UCSD-AML1 (cell line): ENCODE measurements at regions not wholly inside any gene's neighbourhood (a gene's known extent, or its start where the extent isn't known, plus 50 kb on each side); places are given as distances from the start of the nearest gene placed in this dataset.

Experiments
- DNase-seq: peaks from one replicate; lab custom pipeline; 2025; ENCODE audit not compliant: unreplicated experiment; lab: John Stamatoyannopoulos, UW

DNA sequence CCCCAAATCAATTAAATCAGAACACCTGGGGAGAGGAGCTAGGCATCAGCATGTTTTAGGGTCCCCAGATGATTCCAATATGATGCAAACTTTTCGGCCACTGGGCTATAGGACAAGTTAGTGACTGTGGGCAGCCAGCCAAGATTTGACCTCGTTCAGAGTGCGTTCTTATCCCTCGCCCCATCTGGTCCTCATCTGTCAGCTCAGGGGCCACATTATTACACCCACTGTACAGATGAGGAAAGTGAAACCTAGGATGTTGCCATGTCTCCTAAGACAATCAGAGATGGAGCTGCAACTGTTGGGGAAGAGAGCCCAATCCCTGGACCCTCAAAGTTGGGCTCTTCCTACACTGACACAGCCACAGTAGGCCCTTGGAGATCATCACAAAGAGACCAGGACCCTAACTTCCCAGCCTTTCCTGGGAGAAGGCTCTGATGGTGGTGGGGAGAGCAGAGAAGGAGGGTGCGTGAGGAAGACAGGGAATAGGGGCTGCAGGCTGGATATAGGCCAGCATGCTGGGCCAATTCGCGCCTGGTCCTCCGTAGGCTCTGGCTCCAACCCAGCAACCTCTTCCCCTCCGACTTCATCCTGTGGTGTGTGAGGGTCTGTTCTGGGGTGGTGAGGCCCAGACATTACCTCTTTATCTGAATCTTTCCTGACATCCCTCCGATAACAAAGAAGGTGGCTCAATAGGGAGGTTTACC lies 109.4 kb upstream of the ZMIZ1 start:
- DNase-seq: no peak

DNA sequence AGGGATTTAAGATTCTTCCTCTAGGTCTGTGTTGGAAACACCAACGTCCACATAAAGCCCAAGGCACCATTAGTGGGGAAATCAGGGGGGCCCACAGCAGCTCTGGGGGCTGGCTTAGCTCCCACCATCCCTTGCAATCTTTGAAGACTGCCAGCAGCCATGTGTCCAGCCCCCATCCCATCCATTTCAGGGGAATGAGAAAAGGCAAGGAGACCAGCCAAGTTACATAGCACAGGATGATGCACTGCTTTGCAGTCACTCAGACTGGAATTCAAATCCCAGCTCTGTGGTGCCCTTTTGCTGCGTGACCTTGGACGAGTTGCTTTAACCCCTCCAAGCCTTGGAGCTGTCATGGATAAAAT lies 108.9 kb upstream of the ZMIZ1 start:
- no peak for DNase-seq

DNA sequence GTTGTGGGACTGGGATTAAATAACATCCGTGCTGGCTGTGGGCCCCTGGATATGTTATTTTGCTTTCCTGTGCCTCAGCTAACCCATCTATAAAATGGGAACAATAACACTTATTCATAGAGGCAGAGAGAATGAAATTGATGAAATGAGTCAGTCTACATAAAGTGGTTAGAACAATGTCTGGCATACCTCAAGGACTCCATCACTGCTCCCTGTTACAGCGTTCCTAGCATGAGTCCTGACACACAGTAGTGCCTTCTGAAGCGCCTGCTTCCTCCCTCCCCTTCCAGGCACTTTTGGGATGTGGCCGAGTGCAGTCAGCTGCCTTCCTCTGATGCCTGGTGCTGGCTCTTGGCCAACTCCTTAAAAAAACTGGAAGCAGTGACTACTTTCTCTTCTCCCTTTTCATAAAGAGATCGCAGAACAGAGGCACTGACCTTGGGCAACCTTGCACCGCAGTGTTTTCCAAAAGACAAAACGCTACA lies 108.4 kb upstream of the ZMIZ1 start:
- no peak for DNase-seq

DNA sequence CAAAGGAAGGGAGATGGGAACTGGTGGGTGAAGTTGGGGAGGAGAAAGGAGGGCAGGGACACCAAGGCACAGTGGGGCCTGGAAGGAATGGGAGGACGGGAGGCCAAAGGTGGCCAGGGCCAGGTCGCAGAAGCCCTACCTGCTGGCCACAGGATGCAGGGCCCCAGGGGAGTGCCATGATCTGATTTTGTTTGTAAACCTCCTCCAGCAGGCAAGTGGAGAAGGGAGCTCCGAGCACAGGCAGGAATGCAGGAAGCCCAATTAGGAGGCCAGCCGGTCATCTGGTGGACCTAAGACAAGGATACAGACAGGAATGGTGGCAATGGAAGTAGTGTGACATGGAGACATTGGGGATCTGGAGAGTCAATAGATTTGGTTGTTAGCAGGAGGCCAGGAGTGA lies 107.0 kb upstream of the ZMIZ1 start:
- no peak for DNase-seq

DNA sequence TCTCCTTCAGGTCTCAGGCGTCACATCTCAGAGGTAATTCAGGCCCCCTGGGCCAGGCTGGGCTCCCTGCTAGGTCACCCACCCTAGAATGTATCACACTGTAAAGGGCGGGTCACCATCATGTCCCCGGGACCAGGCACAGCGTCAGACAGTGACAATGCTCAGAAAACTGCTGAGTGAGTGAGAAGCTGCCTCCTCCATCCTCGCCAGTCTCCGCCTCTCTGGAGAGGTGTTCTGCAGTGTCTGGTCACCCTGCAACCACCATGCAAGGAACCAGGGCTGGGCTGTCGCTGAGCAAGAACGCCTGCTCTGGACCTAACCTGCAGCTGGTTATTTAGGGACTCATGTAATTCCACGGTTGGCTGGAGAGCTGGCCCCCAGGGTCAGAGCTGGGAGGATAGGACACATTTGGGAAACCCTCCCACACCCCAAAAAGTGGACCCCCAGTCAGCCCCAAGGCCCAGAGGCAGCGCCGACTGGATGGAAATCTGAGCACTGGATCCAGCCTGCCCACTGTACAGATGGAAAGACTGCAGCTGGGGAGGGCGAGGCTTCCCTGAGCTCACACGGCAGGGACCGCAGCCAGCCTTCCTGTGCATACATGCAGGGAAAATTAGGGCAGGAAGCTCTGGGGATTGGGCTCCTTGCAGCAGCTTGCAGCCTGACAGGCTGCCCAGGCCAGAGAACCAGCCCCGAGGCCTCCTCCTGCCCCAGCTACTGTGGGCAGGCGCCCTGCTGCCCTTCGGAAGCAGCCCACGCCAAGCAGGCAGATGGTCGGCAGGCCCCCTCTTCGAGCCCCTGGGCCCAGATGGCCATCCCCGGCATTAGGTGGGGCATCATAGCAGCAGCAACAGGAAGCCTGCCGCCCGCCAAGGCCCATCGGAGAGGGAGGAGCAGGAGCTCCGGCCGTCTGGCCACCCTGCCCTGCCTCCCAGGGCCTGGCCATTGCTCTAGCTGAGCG lies 105.4 kb upstream of the ZMIZ1 start:
- DNase-seq: no peak

DNA sequence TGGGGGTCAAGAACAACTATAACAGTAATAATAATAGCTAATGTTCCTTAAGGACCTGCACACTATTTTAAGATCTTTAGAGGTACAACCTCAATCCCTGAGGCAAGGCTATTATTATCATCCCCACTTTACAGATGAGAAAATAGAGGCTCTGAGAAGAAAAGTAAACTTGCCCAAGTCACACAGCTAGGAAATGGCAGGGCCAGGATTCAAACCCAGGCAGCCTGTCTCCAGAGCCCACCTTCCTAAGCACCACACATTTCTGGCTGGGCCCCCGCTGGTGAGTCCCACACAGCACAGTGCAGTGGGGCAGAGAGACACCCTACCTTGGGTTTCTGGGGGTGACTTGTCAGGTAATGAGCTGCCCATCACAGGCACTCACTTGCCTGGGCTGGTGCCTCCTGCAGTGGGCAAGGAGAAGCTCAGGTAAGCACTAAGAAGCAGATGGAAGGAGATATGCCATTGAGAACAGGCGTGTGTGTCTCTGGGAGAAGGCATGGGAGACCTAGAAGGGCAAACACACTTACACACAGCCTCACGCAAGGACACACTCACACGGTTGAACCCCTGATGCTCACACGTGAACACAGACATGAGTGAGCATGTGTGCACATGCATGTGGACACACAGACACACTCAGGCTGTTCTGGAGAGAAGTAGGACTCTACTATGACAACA lies 104.4 kb upstream of the ZMIZ1 start:
- DNase-seq: no peak

DNA sequence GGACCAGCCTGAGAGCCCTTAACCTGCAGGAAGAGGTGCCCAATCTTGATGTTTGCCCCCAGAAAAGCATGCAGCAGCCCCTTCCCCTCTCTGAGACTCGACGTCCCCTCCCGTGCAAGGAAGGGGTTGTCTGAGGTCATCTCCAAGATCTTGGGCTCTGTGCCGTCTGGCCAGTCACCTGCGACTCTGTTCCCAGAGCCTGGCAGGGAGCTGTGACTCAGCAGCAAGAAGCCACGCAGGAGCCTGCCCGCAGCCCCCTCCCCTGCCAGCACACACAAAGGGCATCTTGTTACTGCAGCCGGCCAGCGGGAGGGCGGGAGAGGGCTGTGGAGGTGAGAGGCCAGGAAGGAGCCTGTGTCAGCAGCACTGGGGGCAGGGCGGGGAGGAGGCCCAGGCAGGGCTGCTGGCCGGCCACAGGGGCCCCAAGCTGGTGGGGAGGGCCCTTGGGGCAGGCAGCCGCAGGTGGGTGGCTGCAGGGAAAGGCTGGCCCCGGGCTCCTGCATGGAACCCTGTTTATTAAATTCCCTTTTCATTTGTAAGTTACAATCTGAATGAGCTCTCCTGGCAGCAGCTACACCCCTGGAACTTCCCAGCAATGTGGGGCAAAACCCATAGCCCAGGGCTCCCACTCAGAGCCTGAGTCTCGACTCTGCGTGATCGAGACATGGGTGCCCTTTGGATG lies 103.7 kb upstream of the ZMIZ1 start:
- peak; percentile 58 for DNase-seq

DNA sequence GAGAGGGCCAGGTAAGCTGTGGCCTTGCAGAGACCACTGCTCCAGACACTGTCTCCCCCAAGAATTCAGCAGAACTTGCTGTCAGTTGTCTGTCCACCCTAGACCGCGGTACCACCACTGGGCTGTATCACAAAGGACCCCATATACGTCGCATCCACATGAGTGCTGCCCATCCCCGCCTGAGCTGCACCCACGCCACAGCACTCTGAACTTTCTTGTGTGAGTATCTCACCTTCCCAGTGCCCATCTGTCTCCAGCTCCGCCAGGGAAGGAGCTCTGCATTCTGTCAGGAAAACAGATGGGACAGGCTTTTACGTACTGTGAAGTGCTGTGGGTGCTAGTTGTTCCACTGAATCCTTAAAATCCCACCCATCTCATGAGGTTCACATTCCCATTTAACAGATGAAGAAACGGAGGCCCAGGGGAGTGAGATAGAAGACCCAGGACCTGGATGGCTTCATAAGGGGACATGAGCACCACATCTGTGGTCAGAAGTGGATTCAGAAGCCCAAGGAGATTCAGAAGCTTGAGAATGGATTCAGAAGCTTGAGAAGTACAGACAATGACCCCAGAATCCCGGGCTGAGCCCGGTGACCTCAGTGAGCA lies 102.5 kb upstream of the ZMIZ1 start:
- no peak for DNase-seq

DNA sequence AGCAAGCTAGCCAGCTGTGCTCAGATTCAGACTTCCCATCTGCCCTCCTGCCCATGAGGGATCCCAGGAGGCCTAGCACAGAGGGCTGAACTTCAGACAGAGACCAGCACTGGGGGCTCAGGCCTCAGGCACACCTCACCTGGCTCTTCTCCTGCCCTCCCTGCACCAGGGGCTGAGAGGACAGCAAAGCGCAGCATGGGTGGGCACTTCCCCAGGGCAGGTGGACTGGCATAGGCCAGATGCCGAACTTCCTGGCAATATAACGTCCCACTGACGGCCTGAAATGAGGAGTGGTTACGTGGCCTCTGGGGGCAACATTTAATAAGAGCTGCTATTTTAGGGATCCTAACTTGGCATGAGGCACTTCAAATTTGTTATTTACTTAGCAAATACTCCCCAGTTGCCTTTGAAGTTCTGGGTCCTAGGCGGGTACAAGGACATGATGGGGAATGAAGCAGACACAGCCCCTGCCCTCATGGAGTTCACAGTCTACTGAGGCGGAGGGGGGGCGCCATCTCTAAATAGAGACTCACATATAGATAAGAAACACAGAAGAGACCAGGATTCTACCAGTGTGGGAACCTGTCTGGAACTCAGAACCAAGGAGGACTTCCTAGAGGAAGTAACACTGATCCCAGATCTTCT lies 101.8 kb upstream of the ZMIZ1 start:
- no peak for DNase-seq

DNA sequence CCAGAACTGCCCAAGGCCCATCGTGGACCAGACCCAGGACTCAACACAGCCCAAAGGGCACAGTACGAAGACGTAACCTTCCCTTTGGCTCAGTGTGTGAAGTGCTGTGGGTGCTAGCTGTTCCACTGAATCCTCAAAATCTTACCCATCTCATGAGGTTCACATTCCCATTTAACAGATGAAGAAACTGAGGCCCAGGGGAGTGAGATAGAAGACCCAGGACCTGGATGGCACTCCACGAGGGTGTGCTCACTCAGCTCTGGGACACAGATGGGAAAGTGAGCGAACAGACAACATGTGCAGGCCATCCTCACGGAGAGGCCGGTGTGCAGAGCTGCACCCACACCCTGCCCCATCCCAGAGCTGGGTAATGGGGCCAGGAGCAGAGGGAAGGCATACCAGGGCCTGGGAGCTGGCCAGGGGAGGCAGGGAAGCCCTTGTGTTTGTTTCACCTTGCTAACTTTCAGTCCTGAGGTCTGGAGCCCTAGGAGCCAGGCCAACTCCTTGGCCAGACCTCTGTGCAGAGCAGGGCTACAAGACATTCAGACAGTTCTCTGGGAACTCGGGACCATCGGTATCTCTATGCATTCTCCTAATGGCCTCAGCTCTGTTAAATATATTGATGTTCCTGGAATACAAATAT lies 100.3 kb upstream of the ZMIZ1 start:
- DNase-seq: no peak

DNA sequence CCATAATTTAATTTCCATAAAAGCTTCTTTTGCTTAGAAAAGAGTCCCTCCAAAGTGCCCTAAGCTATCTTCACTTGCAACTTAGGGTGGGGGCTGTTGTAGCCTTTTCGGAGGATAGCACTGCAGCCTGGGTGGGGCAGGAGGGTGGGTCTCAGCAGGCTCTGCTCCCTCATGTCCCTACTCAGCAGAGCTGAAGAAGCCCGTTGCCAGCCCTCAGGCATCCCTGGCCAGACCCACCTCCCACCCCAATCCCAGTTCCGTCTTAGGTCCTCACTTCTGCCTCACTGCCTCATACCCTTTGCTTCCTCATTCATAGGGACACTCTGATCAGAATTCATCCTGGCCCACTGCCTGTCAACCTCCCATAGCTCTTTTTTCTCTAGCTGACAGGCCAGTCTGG lies 99.8 kb upstream of the ZMIZ1 start:
- no peak for DNase-seq

DNA sequence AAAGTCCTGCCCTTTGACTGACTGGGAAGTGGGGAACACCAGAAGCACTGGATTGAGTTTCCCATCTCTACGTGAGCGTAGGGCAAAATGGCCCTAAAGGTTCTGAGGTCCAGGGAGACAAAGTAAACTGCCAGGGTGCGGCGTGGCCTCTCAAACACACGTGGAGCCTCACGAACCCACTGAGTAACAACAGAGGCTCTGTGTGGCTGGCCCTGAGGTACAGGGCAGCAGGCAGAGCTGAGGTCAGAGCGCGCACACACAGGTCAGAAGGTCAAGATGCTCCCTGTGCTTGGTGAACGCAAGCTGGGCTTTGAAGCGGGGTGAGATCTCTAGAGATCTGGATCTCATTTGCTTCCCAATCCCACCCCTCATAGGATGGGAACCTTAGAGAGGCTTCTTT lies 99.0 kb upstream of the ZMIZ1 start:
- no peak for DNase-seq

DNA sequence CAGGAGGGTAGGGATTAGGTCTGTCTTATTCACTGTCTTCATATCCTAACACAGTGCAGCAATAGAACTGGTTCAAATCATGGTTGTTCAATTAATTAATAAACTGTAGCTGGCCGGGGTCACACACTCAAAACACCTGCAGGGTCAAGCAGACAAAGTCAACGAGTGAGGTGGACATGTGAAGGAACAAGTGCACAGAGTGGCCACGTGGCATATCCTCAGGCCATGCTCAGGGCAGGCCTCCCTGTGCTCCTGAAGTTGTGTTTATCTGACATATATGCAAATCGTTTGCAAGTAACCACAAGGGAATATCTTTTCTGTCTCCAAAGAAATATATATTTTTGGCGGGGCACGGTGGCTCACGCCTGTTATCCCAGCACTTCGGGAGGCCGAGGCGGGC lies 98.5 kb upstream of the ZMIZ1 start:
- DNase-seq: no peak

DNA sequence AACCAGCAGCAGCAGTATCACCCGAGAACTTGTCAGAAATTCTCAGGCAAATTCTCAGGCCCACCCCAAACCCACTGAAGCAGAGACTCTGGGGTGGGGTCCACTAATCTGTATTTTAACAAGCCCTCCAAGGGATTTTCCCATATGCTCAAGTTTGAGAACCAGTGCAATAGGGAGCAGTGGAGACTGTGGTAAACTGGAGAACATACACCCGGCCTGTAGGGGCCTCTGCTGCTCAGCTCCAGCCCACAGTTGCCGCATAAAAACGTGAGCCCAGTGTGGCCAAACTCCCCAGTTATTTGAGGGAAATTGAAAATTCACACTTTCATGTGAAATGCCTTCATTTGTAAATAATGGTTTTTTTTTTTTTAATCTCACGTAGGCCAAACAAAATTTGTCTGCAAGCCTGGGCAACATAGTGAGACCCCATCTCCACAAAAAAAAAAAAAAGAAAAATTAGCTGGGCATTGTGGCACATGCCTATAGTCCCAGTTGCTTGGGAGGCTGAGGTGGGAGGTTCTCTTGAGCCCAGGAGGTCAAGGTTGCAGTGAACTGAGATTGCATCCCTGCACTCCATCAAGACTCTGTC lies 97.6 kb upstream of the ZMIZ1 start:
- no peak for DNase-seq

DNA sequence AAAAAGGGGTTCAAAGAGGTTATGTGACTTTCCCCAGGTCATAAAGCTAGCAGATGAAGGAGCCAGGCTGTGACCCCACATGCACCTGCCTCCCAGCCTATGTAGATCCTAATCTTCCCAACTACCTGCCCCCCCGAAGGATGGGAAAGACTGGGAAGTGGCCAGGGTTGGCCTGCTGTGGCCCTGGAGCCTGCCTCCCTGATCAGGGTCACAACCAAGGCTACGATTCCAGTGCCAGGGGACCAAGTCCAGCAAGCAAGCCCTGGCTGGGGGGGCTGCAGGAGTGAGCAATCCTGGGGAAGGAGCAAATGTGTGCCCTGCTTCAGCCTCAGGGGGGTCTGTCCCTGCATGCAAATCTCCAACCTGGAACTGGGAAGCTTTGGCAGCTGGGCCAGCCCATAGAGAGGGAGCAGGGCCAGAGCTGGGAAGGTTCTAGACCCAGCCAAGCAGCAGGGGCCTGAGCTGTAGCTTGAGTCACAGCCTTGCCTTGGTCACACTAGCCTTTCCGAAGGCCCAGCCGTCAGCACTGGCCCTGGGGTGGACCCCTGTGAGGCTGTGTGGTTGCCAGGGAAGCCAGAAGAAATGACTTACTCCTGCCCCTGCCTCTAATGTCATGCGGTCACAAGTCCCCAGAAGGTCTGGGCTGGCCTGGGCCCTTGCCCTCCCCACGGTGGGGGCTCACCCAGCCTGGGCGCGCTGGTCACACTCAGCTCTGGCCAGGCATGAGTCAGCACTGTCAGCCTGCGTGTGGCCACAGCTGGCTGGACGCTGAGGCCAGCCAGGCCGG lies 96.4 kb upstream of the ZMIZ1 start:
- no peak for DNase-seq

DNA sequence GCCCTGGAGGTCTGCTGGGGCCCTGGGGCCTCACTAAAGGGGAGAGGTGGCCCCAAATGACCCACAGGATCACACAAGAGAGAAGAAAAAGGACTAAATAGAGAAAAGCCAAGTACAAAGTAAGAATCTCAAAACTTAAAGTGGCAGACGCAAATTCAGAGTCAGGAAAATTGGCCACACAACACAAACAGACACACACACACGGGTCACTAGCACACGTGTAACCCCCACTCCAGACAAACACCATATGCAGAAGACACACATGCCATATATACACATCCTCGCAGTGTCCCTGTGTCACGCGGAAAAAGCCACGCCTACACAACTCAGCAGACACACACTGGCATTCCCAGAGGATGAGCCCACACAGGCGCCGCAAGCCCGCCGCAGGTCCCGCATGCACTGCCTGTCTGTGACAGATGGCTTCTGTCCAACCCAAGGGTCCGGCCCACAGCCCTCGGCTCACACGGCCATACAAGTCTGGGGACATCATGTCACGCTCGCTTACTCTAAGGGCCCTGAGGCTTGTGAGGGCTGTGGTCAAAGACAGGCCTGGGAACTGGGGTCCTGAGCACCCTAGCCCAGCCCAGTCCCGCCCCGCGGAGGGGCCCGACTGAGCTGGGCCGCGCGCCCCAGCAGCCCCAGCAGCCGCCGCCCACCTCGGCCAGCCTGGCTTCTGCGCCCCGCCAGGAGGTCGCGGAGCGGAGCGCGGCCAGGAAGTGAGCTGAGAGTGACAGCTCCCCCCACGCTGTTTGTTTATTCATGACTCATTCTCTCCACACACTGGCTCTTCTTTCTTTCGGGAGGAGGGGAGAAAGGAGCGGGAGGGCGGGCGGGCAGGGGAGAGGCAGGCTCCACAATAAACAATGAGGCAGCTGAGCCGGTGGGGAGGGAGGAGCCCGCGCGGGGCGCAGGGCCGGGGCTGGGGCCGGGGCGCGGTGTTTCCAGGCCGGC lies 95.5 kb upstream of the ZMIZ1 start:
- DNase-seq: peak; percentile 83

DNA sequence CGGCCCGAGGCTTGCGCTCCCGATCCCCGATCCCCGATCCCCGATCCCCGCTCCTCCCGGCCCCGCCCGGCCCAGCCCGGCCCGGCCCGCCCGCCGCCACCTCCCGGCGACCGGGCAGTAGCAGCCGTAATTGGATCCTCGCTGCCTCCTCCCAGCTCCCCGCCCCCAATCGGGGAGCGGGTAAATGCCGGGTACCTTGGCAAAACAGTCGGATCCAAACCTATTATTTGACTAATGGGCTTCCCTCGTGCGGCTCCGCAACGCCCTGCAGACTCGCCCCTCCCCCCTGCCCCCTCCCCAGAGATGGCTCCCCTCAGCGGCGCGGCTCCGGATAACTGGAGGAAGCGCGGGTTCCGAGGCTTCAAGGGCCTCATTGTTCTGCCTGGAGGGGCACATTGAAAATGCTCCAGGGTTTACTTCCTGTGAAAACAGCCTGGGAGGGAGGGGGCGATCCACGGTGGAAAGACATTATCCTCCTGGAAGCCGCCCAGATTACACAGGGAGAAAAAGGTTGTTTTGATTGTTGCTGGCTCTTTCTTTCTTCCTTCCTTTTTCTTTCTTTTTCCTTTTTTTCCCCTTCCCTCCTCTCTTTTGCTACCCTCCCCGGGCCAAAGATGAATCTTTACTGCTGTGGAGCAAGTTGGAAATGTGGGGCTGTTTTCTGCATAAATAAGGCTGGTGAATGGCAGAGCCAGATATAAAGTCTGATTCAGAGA lies 94.7 kb upstream of the ZMIZ1 start:
- DNase-seq: peak; percentile 83
